GM12878 (cell line): ENCODE measurements at regions not wholly inside any gene's neighbourhood (a gene's known extent, or its start where the extent isn't known, plus 50 kb on each side); places are given as distances from the start of the nearest gene placed in this dataset.

Experiments used
- ATAC-seq: fragments of 200-7000 bp; cut with Tn5 transposase; 3 replicates; pipeline ENCODE4 v1.9.1; 2020; ENCODE audit warnings: mild to moderate bottlenecking, moderate library complexity
- BruUV-seq: library from RNA; stranded (reverse); fragments of 400-500 nt; replicated peaks from 2 replicates; lab custom pipeline; 2021; lab: Mats Ljungman, UMichigan
- CTCF ChIA-PET: fragments of 300-600 bp; sonication (Branson Sonifier 250); formaldehyde crosslinking; extraction: SDS; loops from one replicate; lab custom pipeline; 2021; ENCODE audit warnings: inconsistent platforms; lab: Yijun Ruan, JAX
- POLR2A ChIA-PET: fragments of 350-600 bp; formaldehyde crosslinking; extraction: SDS; loops from one replicate; lab custom pipeline; 2021; ENCODE audit warnings: inconsistent platforms; lab: Charles Lee
- RAD21 ChIA-PET: fragments of 300-600 bp; sonication (Branson Sonifier 250); formaldehyde crosslinking; loops from one replicate; lab custom pipeline; 2023; ENCODE audit warnings: antibody characterized with exemption; ENCODE audit not compliant: unreplicated experiment; lab: Charles Lee
- SMC1A ChIA-PET: fragments of 300-600 bp; sonication (Branson Sonifier 250); formaldehyde crosslinking; loops from one replicate; lab custom pipeline; 2023; ENCODE audit not compliant: unreplicated experiment, uncharacterized antibody; lab: Charles Lee
- DNase-seq: peaks from one replicate; pipeline ENCODE4 v3.0.0-alpha.2; 2011; ENCODE audit warnings: low read depth, low spot score
- FAIRE-seq: peaks from 3 replicates; lab custom pipeline; 2011; peaks lifted over from hg19 to GRCh38; lab: Jason Lieb, UNC
- H2AFZ ChIP-seq: 2 replicates; pipeline ENCODE4 v1.6.0; 2011; ENCODE audit warnings: low read depth, low read length, control low read depth; ENCODE audit not compliant: control insufficient read depth
- H3K27ac ChIP-seq: 2 replicates; pipeline ENCODE4 v1.5.1; 2011; ENCODE audit warnings: control low read depth; ENCODE audit not compliant: control insufficient read depth, insufficient read depth
- H3K27me3 ChIP-seq, 2 experiments: replicated peaks in 1 of 2; 2 replicates each; pipeline versions ENCODE4 v1.6.0 to v1.6.1; 2011; ENCODE audit warnings: low read length in 1 of 2; ENCODE audit not compliant: control insufficient read depth in 2 of 2, insufficient read depth in 2 of 2
- H3K36me3 ChIP-seq, 2 experiments: 2 replicates each; pipeline ENCODE4 v1.5.1; 2011; ENCODE audit warnings: low read length in 1 of 2; ENCODE audit not compliant: control insufficient read depth in 2 of 2, insufficient read depth in 2 of 2
- H3K4me1 ChIP-seq: 2 replicates; pipeline ENCODE4 v1.6.1; 2011; ENCODE audit warnings: mild to moderate bottlenecking, low read length, moderate library complexity, mixed read lengths; ENCODE audit not compliant: control insufficient read depth, insufficient read depth
- H3K4me2 ChIP-seq: 2 replicates; pipeline ENCODE4 v1.6.0; 2011; ENCODE audit warnings: control low read depth; ENCODE audit not compliant: control insufficient read depth, insufficient read depth
- H3K4me3 ChIP-seq: fragments of 200-600 bp; sonication (generic); 2 replicates; pipeline ENCODE4 v1.5.1; 2016
- H3K79me2 ChIP-seq: 2 replicates; pipeline ENCODE4 v1.6.0; 2011; ENCODE audit warnings: low read length; ENCODE audit not compliant: control insufficient read depth, insufficient read depth
- H3K9ac ChIP-seq: 2 replicates; pipeline ENCODE4 v1.8.0; 2011; ENCODE audit warnings: low read length, control low read depth, mixed read lengths; ENCODE audit not compliant: control insufficient read depth, insufficient read depth
- H3K9me3 ChIP-seq: replicated peaks from 3 replicates; pipeline ENCODE4 v1.5.1; 2011; ENCODE audit warnings: mild to moderate bottlenecking, low read length; ENCODE audit not compliant: control insufficient read depth, insufficient read depth
- H4K20me1 ChIP-seq: 2 replicates; pipeline ENCODE4 v1.6.0; 2011; ENCODE audit not compliant: control insufficient read depth, insufficient read depth
- CTCF ChIP-seq, 3 experiments: IDR thresholded peaks in 2 of 3; conservative IDR thresholded peaks in 1 of 3; 2 replicates each; pipeline ENCODE4 v1.5.1; 2011; ENCODE audit warnings: low read depth in 3 of 3, low read length in 3 of 3, mild to moderate bottlenecking in 3 of 3, control low read depth in 2 of 3, moderate library complexity in 2 of 3, inconsistent platforms in 1 of 3, mixed read lengths in 1 of 3; ENCODE audit not compliant: control insufficient read depth in 2 of 3, insufficient read depth in 1 of 3; ENCODE audit errors: extremely low read depth in 1 of 3
- FOXK2 ChIP-seq: fragments of 450-650 bp; IDR thresholded peaks from 2 replicates; pipeline ENCODE4 v1.6.1; 2017; ENCODE audit warnings: mild to moderate bottlenecking, moderate library complexity
- IRF4 ChIP-seq: IDR thresholded peaks from 2 replicates; pipeline ENCODE4 v1.6.1; 2011; ENCODE audit warnings: low read depth, low read length
- NR2C2 ChIP-seq: IDR thresholded peaks from 2 replicates; pipeline ENCODE4 v1.6.1; 2011; ENCODE audit warnings: borderline replicate concordance, low read depth; ENCODE audit not compliant: control insufficient read depth, insufficient read length
- WGBS: methylation state at CpG from one replicate; pipeline ENCODE4 v1.1.6; 2016; ENCODE audit warnings: low lambda C conversion rate; ENCODE audit not compliant: insufficient replicate concordance, insufficient coverage; ENCODE audit errors: missing lambda C conversion rate; 5-methylcytosine and 5-hydroxymethylcytosine counted together
- in situ Hi-C: fragments of 300-500 bp; cut with MboI; formaldehyde crosslinking; loops from 9 replicates; pipeline ENCODE4 v1.14.3; 2018; ENCODE audit warnings: mixed read lengths
- intact Hi-C: fragments of 100-400 bp; cut with micrococcal nuclease; formaldehyde crosslinking; loops from one replicate; pipeline ENCODE4 v1.14.2; 2022; ENCODE audit not compliant: unreplicated experiment
- TF ChIP-seq, protein P1 (sequence below): fragments of 450-650 bp; IDR thresholded peaks from 2 replicates; pipeline ENCODE4 v1.6.1; 2017; ENCODE audit warnings: mild to moderate bottlenecking

- TF ChIP-seq IRF4 (no peak), FOXK2 (no peak)
- TF ChIP-seq, all 136 proteins: peak for 0
Observed at GRCh38 chr10:65550761-65551160, 1375.1 kb upstream of the LRRTM3 start (continued).

DNA sequence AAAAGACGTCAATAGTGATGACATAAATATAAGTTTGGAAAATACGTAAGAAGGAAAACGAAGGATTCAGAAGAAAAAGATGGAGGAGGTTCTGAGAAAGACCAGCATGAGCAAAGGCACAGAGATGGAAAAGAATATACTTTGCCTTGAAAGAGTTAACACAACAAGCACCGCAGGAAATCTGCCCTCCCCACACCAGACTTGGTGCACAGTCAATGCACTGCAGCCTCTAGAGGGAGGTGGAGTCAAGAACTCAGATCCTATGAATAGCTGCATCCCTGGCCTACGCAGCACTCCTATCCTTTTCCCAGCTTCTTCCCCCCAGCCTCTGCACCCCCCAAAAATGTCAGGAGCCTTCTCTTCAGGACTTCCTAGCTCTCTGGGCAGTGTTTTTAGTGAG lies 1370.6 kb upstream of the LRRTM3 start:
- POLR2A ChIA-PET = no interaction called here
- WGBS = 52% methylated on average over 5 of the region's 5 CpGs
- RAD21 ChIA-PET = no interaction called here
- DNase-seq (no peak), ATAC-seq (peak; percentile 42; the same call in 1 of the 3 replicates), FAIRE-seq (no peak)
- Histone ChIP-seq H3K36me3 (no peaks in the 10 kb centered on the region), H3K4me1 (no peaks in the 10 kb centered on the region), H3K4me2 (no peak overlapping the region), H3K9ac (no peak overlapping the region), H4K20me1 (no peaks in the 10 kb centered on the region), H3K9me3 (no peaks in the 10 kb centered on the region), H3K27ac (no peak overlapping the region), H3K79me2 (no peaks in the 10 kb centered on the region), H3K27me3 (no peaks in the 10 kb centered on the region), H2AFZ (no peak overlapping the region), H3K4me3 (no peak overlapping the region)
- intact Hi-C loops = loop anchor here (10.0 kb wide), 1 partner anchor 630 kb away; no protein-coding TSS in a partner anchor
- CTCF ChIA-PET = interaction anchor here (0.7 kb wide), 1 partner anchor 44 kb away, joined by 4 read pairs; no protein-coding TSS in a partner anchor
- TF ChIP-seq NR2C2 (no peak), CTCF (IDR thresholded peaks at IDR 0.05 in 2 of 3, conservative IDR thresholded peaks at IDR 0.05 in 1 of 3; ENCODE audit: control insufficient read depth in 2 of 3, extremely low read depth in 1 of 3, insufficient read depth in 1 of 3, low read depth in 3 of 3, low read length in 3 of 3) (0 out of 6 replicates have a peak, but pooled peaks of 1 of the 3 experiments have one; percentile 5)
- TF ChIP-seq, protein P1, sequence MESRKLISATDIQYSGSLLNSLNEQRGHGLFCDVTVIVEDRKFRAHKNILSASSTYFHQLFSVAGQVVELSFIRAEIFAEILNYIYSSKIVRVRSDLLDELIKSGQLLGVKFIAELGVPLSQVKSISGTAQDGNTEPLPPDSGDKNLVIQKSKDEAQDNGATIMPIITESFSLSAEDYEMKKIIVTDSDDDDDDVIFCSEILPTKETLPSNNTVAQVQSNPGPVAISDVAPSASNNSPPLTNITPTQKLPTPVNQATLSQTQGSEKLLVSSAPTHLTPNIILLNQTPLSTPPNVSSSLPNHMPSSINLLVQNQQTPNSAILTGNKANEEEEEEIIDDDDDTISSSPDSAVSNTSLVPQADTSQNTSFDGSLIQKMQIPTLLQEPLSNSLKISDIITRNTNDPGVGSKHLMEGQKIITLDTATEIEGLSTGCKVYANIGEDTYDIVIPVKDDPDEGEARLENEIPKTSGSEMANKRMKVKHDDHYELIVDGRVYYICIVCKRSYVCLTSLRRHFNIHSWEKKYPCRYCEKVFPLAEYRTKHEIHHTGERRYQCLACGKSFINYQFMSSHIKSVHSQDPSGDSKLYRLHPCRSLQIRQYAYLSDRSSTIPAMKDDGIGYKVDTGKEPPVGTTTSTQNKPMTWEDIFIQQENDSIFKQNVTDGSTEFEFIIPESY = no peak
- in situ Hi-C loops = no loop called here
- SMC1A ChIA-PET = interaction anchor here (1.3 kb wide), 1 partner anchor 12 kb away, joined by 6 read pairs; no protein-coding TSS in a partner anchor
- no TSS peak for BruUV-seq
